ENCODE measurements at regions not wholly inside any gene's neighbourhood (a gene's known extent, or its start where the extent isn't known, plus 50 kb on each side); places are given as distances from the start of the nearest gene placed in this dataset.

DNA sequence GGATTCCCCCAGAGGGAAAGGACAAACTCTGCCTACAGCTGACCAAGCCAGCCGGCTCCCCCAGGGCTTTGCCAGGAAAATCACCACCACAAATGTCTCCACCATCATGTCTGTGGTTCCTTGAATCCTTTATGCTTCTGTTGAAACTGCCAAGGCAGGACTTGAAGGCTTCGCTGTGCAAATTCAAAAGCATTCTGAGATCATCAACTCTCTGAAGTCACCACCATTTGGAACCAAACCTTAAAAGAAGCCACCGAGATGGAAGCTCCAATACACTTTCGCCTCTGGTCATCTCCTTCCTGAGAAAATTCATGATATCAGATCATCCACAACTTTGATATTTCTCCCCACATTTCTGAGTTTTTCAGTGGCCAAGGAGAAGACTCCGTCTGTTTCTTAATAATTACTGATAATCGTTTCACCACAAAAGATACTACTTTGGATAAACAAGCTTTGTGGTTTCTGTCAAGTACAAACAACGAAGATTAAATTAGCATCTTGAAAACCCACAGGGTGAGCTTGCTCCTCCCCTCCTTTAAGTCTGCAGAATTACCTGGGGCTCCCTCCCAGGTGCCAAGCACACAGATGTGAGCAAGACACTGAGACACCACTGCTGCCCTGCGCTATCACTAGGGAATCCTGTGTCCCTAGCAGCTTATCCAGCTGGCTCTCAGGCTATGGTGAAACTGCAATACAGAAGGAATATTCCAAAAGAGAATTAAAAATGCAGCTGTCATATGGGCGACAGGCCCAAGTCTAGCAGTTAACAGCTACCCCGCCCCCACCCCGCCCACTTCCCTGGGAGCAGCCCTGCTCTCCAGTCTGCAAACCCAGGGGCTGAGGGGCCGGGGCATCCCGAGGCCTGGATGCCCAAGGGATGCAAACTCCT, 125.0 kb upstream of the TBL1X start:
- no peak for TF ChIP-seq CTCF (IDR thresholded peaks at IDR 0.05)

DNA sequence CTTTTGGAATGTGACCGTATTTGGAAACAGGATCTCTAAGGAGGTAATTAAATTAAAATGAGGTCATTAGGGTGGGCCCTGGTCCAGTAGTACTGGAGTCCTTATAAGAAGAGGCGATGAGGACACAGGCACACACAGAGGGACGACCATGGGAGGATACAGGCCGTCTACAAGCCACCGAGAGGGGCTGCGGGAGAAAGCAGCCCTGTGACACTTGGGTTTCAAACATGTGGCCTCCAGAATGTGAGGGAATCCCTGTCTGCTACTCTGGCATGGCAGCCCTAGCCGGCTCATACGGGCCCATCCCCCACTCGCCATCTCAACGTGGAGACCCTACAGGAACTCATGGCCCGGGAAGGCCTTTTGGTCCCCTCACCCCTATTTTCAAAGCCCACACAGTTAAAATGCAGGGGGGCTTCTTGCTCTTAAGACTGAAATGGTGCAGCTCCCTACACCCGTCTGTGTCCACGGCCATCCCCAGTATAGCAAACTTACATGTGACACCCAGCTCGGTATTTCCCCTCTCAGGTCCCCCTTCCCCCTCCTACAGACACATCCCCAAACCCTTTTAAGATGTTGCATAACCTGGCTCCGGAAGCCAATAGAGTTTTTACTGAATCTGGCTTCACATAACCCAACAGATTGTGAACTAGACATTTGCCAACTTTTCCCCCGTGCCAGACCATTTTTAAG, 124.1 kb upstream of the TBL1X start:
- no peak for TF ChIP-seq CTCF (IDR thresholded peaks at IDR 0.05)

- no peak for TF ChIP-seq CTCF (IDR thresholded peaks at IDR 0.05)
Observed at GRCh38 chrX:9341291-9342201, 123.3 kb upstream of the TBL1X start.

DNA sequence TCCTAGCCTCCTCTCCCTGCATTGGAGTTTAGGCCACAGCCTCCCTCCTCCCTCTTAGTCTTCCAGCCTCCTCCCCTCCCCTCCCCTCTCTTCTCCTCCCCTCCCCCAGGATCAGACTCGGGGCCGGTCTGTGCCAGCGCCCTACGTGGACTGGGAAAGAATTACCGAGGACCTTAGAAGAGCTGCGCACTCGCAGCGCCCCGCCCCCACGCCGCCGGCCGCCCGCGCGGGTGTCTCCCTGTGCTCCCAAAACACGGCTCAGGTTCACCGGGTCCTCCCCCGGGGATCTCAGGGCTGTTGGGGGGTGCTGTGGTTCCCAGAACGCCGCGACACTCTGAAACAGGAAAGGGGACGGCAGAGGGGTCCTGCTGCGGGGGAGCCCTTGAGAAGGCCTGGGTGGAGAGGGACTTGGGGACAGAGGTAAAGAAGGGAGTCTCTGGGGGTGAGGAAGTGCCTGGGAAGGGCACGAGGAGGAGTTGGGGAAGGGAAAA, 122.3 kb upstream of the TBL1X start:
- TF ChIP-seq CTCF (IDR thresholded peaks at IDR 0.05) = no peak

- no peak for TF ChIP-seq CTCF (IDR thresholded peaks at IDR 0.05)
Observed at GRCh38 chrX:9343971-9344370, 120.9 kb upstream of the TBL1X start.

DNA sequence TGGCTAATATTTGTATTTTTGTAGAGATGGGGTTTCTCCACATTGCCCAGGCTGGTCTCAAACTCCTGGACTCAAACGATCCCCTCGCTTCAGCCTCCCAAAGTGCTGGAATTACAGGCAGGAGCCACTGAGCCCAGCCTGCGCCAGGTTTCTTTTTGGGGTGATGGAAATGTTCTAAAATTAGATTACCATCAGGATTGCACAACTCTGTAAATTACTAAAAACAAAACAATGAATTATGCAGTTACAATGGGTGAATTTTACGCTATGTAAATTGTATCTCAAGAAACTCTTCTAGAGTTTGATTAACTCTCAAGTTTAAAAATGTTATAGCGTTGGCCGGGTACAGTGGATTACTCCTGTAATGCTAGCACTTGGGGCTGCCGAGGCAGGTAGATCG, 118.9 kb upstream of the TBL1X start:
- TF ChIP-seq CTCF (IDR thresholded peaks at IDR 0.05) = no peak

Measured in LNCAP (cell line).